Muscle layer of colon (tissue), 2 donors: ENCODE measurements at regions not wholly inside any gene's neighbourhood (a gene's known extent, or its start where the extent isn't known, plus 50 kb on each side); places are given as distances from the start of the nearest gene placed in this dataset.
"Not testable (repeated sequence)": the region's sequence is repeated elsewhere in the genome, so short reads cannot be mapped to it uniquely, and the experiment has no call there.

Source experiments
- H3K27ac ChIP-seq: one replicate; pipeline ENCODE4 v1.7.0; 2013; ENCODE audit warnings: low read depth, mild to moderate bottlenecking, low read length, moderate library complexity
- H3K27me3 ChIP-seq, 2 donors: one replicate each; pipeline ENCODE4 v1.7.0; 2013; ENCODE audit warnings: low read length in 2 of 2, mild to moderate bottlenecking in 2 of 2; ENCODE audit not compliant: insufficient read depth in 2 of 2, control insufficient read depth in 1 of 2
- H3K36me3 ChIP-seq: one replicate; pipeline ENCODE4 v1.7.0; 2013; ENCODE audit warnings: mild to moderate bottlenecking, low read length; ENCODE audit not compliant: insufficient read depth
- H3K4me1 ChIP-seq: one replicate; pipeline ENCODE4 v1.7.0; 2013; ENCODE audit warnings: mild to moderate bottlenecking, low read length; ENCODE audit not compliant: insufficient read depth
- H3K4me3 ChIP-seq, 2 donors: one replicate each; pipeline ENCODE4 v1.7.0; 2013; ENCODE audit warnings: low read length in 2 of 2, low read depth in 1 of 2, mild to moderate bottlenecking in 1 of 2, moderate library complexity in 1 of 2
- H3K9ac ChIP-seq: one replicate; pipeline ENCODE4 v1.7.0; 2013; ENCODE audit warnings: low read length
- H3K9me3 ChIP-seq: one replicate; pipeline ENCODE4 v1.7.0; 2013; ENCODE audit warnings: mild to moderate bottlenecking, low read length
- donor health status: abdominal sarcoma.
- donor health status: Adenocarcinoma of cecum.

- Histone ChIP-seq H3K4me3 (no peak overlapping the region), H3K9me3 (no peaks in the 10 kb centered on the region), H3K4me1 (no peaks in the 10 kb centered on the region), H3K36me3 (no peaks in the 10 kb centered on the region), H3K9ac (no peak overlapping the region), H3K27ac (no peak overlapping the region), H3K27me3 (no peaks in the 10 kb centered on the region)
Measured at GRCh38 chr18:41870191-41870590, 84.8 kb upstream of the PIK3C3 start.

GRCh38 chr18:41865796-41866195 is 89.2 kb upstream of the PIK3C3 start:
- not testable (repeated sequence) for H3K27ac ChIP-seq, H3K4me3 ChIP-seq, H3K9ac ChIP-seq, H3K4me1 ChIP-seq, H3K36me3 ChIP-seq, H3K27me3 ChIP-seq, H3K9me3 ChIP-seq

- Histone ChIP-seq H3K9ac (no peak overlapping the region), H3K27ac (no peak overlapping the region), H3K9me3 (no peaks in the 10 kb centered on the region), H3K36me3 (no peaks in the 10 kb centered on the region), H3K4me1 (no peaks in the 10 kb centered on the region), H3K27me3 (no peaks in the 10 kb centered on the region), H3K4me3 (no peak overlapping the region)
Measured at GRCh38 chr18:41864216-41864615, 90.8 kb upstream of the PIK3C3 start.

- H3K27ac ChIP-seq, result no peak overlapping the region
- no peaks in the 10 kb centered on the region for H3K9me3 ChIP-seq
- H3K9ac ChIP-seq, result no peak overlapping the region
- H3K4me3 ChIP-seq, result no peak overlapping the region
- H3K4me1 ChIP-seq, result no peaks in the 10 kb centered on the region
- H3K36me3 ChIP-seq, result no peaks in the 10 kb centered on the region
- no peaks in the 10 kb centered on the region for H3K27me3 ChIP-seq
Measured at GRCh38 chr18:41862921-41863320, 92.1 kb upstream of the PIK3C3 start.

- Histone ChIP-seq H3K9ac (no peak overlapping the region), H3K4me3 (no peak overlapping the region), H3K9me3 (no peaks in the 10 kb centered on the region)
Measured at GRCh38 chr18:41860987-41861386, 94.0 kb upstream of the PIK3C3 start.

GRCh38 chr18:41858761-41859555 is 96.1 kb upstream of the PIK3C3 start:
- no peak overlapping the region for H3K27ac ChIP-seq
- no peaks in the 10 kb centered on the region for H3K4me1 ChIP-seq
- no peaks in the 10 kb centered on the region for H3K9me3 ChIP-seq
- H3K9ac ChIP-seq, result no peak overlapping the region
- H3K27me3 ChIP-seq, result no peaks in the 10 kb centered on the region
- H3K4me3 ChIP-seq, result no peak overlapping the region
- H3K36me3 ChIP-seq, result no peaks in the 10 kb centered on the region

More at GRCh38 chr18:41860987-41861386, 94.0 kb upstream of the PIK3C3 start:
- no peak overlapping the region for H3K27ac ChIP-seq
- no peaks in the 10 kb centered on the region for H3K4me1 ChIP-seq
- H3K27me3 ChIP-seq, result no peaks in the 10 kb centered on the region
- no peaks in the 10 kb centered on the region for H3K36me3 ChIP-seq

- Histone ChIP-seq H3K27me3 (no peaks in the 10 kb centered on the region), H3K36me3 (no peaks in the 10 kb centered on the region), H3K9ac (no peak overlapping the region), H3K4me1 (no peaks in the 10 kb centered on the region), H3K4me3 (no peak overlapping the region), H3K27ac (no peak overlapping the region), H3K9me3 (no peaks in the 10 kb centered on the region)
Measured at GRCh38 chr18:41853280-41853679, 101.8 kb upstream of the PIK3C3 start.

GRCh38 chr18:41850781-41851180 is 104.3 kb upstream of the PIK3C3 start:
- H3K27ac ChIP-seq, result no peak overlapping the region
- no peaks in the 10 kb centered on the region for H3K4me1 ChIP-seq
- no peaks in the 10 kb centered on the region for H3K27me3 ChIP-seq
- no peaks in the 10 kb centered on the region for H3K36me3 ChIP-seq
- H3K4me3 ChIP-seq, result no peak overlapping the region
- no peak overlapping the region for H3K9ac ChIP-seq
- H3K9me3 ChIP-seq, result no peaks in the 10 kb centered on the region

- Histone ChIP-seq H3K4me3 (no peak overlapping the region), H3K4me1 (no peaks in the 10 kb centered on the region), H3K27ac (no peak overlapping the region), H3K27me3 (no peaks in the 10 kb centered on the region), H3K36me3 (no peaks in the 10 kb centered on the region), H3K9ac (no peak overlapping the region), H3K9me3 (no peaks in the 10 kb centered on the region)
Measured at GRCh38 chr18:41849632-41850031, 105.4 kb upstream of the PIK3C3 start.

GRCh38 chr18:41845563-41845962 is 109.5 kb upstream of the PIK3C3 start:
- no peaks in the 10 kb centered on the region for H3K9me3 ChIP-seq
- no peaks in the 10 kb centered on the region for H3K4me1 ChIP-seq
- no peak overlapping the region for H3K9ac ChIP-seq
- H3K36me3 ChIP-seq, result no peaks in the 10 kb centered on the region
- H3K27ac ChIP-seq, result no peak overlapping the region
- no peaks in the 10 kb centered on the region for H3K27me3 ChIP-seq
- H3K4me3 ChIP-seq, result no peak overlapping the region

- no peak overlapping the region for H3K27ac ChIP-seq
- no peaks in the 10 kb centered on the region for H3K36me3 ChIP-seq
- H3K27me3 ChIP-seq, result no peaks in the 10 kb centered on the region
- no peak overlapping the region for H3K9ac ChIP-seq
- H3K4me1 ChIP-seq, result no peaks in the 10 kb centered on the region
- H3K4me3 ChIP-seq, result no peak overlapping the region
- no peaks in the 10 kb centered on the region for H3K9me3 ChIP-seq
Measured at GRCh38 chr18:41842886-41843285, 112.1 kb upstream of the PIK3C3 start.
